GM18909 (cell line): ENCODE measurements at regions not wholly inside any gene's neighbourhood (a gene's known extent, or its start where the extent isn't known, plus 50 kb on each side); places are given as distances from the start of the nearest gene placed in this dataset.
"Not testable (repeated sequence)": the region's sequence is repeated elsewhere in the genome, so short reads cannot be mapped to it uniquely, and the experiment has no call there.

ENCODE experiments used
- ATAC-seq: cut with Tn5 transposase; IDR thresholded peaks from one replicate; pipeline ENCODE4 v1.9.1; 2021; ENCODE audit warnings: mild to moderate bottlenecking; ENCODE audit not compliant: unreplicated experiment, poor library complexity

DNA sequence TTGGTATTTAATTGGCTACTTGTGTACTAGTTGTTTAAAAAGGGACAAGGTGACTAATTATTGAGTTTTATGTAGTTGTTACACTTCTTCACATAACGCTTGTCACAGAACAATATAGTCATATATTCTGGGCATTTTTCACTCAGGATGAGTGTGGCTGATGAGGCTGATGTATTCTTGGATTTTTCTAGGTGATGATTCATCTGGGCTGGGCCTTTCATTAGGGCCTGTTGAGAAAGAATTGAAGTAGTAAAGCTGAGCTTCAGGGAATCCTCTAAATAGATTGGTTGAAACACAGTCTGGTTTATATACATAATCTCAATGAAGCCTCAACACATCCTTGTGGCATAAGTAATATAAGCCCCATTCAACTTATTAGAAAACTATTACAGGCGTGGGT lies 445.7 kb downstream of the DAD1 start:
- ATAC-seq: no peak

DNA sequence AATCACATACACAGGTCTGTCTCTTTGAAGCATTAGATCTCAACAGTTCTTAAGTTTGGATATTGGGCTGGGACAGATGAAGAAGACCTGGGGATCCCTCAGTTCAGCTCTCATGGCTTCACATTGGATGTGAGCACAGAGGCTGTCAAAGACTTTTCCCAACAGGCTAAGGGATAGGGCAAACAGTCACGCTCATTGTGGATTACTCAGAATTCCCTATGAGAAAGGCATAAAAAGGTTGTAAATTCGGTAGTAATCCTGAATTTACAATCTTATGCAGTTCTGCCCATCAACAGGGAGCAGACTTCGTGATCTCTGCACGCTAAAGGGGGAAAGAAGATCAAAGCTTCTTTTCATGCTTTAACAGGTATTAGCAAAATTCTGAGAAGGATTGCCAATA lies 448.4 kb downstream of the DAD1 start:
- no peak for ATAC-seq

- ATAC-seq: no peak
Observed at GRCh38 chr14:22131749-22132476, 457.1 kb downstream of the DAD1 start.

DNA sequence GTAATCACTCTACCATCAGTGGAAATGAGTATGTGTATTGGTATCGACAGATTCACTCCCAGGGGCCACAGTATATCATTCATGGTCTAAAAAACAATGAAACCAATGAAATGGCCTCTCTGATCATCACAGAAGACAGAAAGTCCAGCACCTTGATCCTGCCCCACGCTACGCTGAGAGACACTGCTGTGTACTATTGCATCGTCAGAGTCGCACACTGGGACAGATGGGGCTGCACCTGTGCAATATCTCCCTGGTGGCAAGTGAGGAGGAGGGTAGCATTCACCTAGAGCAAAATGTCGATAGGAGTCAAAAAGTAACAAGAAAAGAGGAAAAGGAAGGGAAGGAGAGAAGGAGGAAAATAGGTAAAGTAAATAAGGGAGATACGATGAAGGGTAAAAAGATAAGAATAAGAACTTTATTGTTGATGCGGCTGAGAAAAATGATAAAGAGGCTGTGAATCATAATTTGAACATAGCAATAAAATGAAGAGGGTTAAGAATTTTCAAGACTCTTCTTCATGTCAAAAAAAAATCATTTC lies 450.5 kb upstream of the OR4E1 start:
- ATAC-seq: no peak

DNA sequence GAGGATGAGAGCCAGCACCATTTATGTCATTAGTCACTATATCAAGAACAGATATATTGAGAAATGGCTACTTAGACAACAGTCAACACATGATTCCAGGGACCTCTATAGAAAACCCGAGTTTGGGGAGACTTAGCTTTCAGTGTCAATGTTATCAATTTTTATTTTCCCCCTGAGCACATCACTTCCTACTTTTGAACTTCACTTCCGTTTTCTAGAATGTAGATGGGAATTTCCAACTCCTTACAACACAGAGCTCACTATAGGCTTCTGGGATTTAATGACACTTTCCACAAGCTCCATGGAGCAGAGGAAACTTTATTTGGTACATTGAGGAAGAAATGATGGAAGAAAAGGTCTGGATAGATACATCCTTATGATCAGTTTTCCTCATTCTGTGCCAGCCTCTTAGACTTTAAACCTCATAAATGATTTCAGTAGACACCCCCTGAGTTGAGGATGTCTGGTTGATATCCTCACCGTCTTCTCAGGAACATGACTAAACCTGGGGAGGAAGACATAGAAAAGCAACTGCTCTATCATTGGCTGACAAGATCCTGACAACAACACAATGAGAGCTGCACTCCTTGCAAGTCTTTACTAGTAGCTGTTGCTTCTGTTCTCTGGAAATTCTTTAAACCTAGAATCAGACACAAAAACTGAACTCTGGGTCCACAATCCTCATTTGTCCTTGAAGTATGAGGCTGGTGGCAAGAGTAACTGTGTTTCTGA lies 449.4 kb upstream of the OR4E1 start:
- no peak for ATAC-seq

GRCh38 chr14:22122227-22122818 lies 448.7 kb upstream of the OR4E1 start:
- no peak for ATAC-seq

DNA sequence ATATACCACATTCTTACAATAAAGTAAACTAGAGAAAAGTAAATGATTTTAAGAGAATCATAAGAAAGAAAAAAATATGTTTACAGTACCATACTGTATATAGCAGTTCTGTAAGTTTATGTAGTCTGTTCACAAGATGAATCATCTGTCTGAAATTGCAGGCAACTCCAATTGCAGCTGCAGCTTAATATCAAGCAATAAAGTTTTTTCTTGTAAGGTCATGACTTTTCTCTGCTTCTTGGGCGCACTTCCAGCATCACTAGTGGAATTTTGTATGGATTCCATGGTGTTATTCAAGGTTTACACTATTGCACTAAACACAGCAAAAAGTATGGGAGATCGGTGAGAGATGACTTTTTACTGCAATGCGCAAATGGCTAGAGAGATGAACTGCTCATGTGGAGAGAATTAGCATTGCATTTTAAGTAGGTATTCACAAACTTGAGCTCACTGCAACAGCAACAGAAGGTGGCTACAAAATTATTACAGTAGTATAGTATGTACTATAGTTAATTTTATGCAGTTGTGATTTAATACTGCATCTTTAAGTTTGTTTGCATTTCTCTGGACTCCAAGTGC lies 445.4 kb upstream of the OR4E1 start:
- ATAC-seq: no peak

- no peak for ATAC-seq
Observed at GRCh38 chr14:22113401-22113800, 439.8 kb upstream of the OR4E1 start.

DNA sequence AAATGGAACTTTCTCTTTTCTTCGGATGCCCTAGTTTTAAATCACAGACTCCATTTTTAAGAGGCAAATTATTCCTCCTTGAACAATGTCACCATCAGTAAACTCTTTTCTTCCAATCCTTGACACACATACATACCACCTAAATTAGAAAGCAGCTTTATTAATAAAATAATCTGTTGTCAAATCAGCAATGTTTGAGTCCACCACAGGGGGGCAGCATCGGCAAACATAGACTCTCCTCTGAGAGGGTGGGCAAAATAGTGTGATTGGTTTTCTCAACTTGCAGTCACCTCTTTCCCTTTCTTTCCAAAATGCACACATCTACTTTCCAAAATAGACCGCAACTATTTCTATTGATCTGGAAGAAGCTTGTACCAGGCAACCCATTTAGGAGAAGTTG lies 438.4 kb upstream of the OR4E1 start:
- ATAC-seq: no peak

- ATAC-seq: no peak
Observed at GRCh38 chr14:22107753-22108152, 434.1 kb upstream of the OR4E1 start.

DNA sequence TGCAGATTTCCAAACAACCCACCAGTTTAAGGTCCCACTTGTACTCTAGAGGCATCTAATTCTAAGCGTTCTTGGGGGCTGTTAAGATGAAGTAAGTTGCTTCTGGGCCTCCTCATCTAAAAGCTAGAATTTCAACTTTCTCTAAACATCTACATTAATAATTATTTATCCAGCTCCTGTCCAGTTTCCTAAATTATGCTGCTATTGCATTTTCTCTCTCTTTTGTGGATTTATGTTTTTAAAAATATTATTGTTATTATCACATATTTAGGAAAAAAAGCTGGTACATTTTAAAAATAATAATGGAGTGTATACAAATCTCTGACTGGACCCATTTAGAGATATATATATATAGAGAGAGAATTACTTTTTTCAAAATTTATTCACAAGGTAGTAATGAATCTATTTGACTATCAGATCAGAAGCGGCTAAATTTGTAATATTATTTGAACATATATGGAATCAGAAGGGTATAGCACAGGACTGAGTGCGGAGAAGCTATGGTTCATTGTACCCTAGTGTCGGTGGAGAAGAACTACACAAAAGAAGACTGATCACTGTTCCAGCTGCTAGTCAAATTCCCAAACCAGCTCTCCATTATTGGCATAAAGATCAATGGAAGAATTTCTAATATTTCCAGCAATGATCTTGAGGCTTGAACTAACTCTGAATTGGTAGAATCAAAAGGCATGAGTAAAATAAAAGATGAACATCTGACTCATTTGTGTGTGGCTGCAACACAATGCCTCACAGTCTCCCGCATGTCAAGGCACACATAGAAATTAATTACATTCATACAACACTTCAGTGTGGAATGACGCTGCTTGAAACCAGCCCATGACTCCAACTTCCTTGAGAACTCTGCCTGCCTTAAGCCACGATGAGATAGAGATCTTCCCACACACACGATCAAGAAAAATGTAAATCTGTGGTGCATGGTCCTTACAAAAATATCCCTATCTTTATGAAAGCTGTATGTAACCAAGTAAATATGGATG lies 433.4 kb upstream of the OR4E1 start:
- no peak for ATAC-seq

DNA sequence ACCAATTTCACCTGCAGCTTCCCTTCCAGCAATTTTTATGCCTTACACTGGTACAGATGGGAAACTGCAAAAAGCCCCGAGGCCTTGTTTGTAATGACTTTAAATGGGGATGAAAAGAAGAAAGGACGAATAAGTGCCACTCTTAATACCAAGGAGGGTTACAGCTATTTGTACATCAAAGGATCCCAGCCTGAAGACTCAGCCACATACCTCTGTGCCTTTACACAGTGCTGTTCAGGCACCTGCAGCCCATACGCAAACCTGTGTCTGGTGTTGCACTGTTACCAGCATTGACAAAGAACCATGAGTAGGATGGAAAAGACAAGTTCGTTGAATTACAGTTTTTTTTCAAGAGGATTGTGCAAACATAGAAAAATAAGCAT lies 432.0 kb upstream of the OR4E1 start:
- no peak for ATAC-seq

GRCh38 chr14:22105006-22105623 lies 431.5 kb upstream of the OR4E1 start:
- no peak for ATAC-seq

DNA sequence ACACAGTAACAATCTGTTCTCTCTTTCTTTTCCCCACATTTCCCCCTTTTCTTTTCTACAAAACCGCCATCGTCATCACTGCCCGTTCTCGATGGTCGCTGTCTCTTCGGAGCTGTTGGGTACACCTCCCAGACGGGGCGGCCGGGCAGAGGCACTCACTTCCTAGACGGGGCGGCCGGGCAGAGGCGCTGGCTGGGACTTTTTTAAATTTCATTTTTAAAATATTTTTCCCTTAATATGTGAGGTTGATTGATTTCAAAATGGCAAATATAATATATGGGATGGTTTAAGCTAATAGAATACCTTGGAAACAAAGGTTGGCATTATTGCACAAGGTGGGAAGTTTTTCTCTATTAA lies 427.1 kb upstream of the OR4E1 start:
- not testable (repeated sequence) for ATAC-seq

- ATAC-seq: peak; percentile 81
Observed at GRCh38 chr14:22099942-22100763, 426.5 kb upstream of the OR4E1 start.

- ATAC-seq: no peak
Observed at GRCh38 chr14:22098435-22098834, 424.8 kb upstream of the OR4E1 start.

DNA sequence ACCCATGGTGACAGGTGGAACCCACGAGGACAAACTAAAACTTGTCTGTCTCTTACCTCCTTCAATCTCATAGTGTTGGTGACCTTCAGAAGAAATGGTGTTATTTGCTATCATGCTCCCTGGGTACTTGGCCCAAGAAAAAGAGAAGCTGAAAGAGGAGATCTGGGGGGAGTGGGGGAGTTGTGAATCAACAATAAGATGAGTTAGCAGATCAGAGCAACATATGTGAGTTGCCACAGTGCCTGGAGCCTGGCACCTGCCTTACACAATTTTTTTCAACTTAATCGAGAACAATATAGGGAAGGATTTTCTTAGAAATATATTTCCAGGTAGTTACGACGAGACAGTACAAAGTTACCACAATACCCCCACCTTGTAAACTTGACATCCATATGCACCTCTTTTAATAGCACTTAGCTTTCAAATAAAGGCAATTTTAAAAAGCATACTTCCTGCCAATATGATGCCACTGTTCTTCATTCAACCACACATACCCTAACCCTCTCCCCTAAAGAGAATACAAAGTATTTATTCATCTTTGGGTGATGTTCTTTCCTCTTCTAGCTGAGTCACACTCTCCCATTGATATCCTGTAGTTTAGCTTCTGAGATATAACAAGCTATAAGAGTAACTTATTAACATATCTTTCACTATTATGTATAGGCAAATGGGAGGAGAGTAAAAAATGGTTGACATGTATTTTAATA lies 424.1 kb upstream of the OR4E1 start:
- no peak for ATAC-seq

DNA sequence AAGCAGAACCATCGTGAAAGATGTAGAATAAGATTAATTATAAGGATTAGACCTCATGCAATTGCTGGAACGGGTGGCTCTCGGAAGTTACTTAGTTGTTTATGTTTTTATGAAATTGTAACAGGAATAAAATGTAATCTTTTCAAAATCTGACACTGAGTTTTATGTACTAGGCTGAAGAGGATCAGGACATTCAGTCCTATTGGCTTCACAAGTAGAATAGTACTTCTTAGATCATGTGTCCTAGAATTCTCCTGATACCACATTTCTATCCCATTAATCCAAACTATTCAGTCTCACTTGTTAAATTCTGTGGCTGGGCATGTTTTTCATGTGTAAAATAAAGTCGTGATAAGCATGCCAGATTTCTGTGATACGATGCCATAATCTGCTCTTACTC lies 423.5 kb upstream of the OR4E1 start:
- ATAC-seq: no peak
